Neural progenitor cell (in vitro differentiated cells): ENCODE measurements at regions not wholly inside any gene's neighbourhood (a gene's known extent, or its start where the extent isn't known, plus 50 kb on each side); places are given as distances from the start of the nearest gene placed in this dataset.

Experiments used
- DNase-seq: peaks from one replicate; pipeline ENCODE4 v3.0.0-alpha.2; 2016; ENCODE audit warnings: low spot score
- H2AFZ ChIP-seq: fragments of 200-600 bp; sonication (generic); replicated peaks from 2 replicates; pipeline ENCODE4 v1.6.1; 2016; ENCODE audit warnings: antibody characterized with exemption
- H3F3A ChIP-seq: fragments of 200-600 bp; sonication (generic); 2 replicates; pipeline ENCODE4 v1.6.1; 2016; ENCODE audit warnings: antibody characterized with exemption, low read depth
- H3K27ac ChIP-seq: fragments of 200-600 bp; sonication (generic); 2 replicates; pipeline ENCODE4 v1.5.1; 2016; ENCODE audit warnings: mild to moderate bottlenecking
- H3K27me3 ChIP-seq: fragments of 200-600 bp; sonication (generic); 2 replicates; pipeline ENCODE4 v1.6.1; 2016; ENCODE audit warnings: mild to moderate bottlenecking, moderate library complexity
- H3K36me3 ChIP-seq: fragments of 200-600 bp; sonication (generic); 2 replicates; pipeline ENCODE4 v1.5.1; 2016
- H3K4me1 ChIP-seq: fragments of 200-600 bp; sonication (generic); 2 replicates; pipeline ENCODE4 v1.6.1; 2016; ENCODE audit warnings: mixed run types
- H3K4me2 ChIP-seq: fragments of 200-600 bp; sonication (generic); 2 replicates; pipeline ENCODE4 v1.6.1; 2016
- H3K4me3 ChIP-seq: fragments of 200-600 bp; sonication (generic); 2 replicates; pipeline ENCODE4 v1.5.1; 2016
- H3K79me2 ChIP-seq: fragments of 200-600 bp; sonication (generic); 2 replicates; pipeline ENCODE4 v1.6.1; 2016; ENCODE audit warnings: low read depth
- H3K9ac ChIP-seq: fragments of 200-600 bp; sonication (generic); 2 replicates; pipeline ENCODE4 v1.6.1; 2016
- H3K9me3 ChIP-seq: fragments of 200-600 bp; sonication (generic); 2 replicates; pipeline ENCODE4 v1.5.1; 2016; ENCODE audit warnings: low read depth
- H4K20me1 ChIP-seq: fragments of 200-600 bp; sonication (generic); 2 replicates; pipeline ENCODE4 v1.6.1; 2016; ENCODE audit warnings: low read depth
- H3K27ac Mint-ChIP-seq: 3 replicates; pipeline ENCODE4 v1.8.0; 2021; ENCODE audit warnings: mixed read lengths
- H3K27me3 Mint-ChIP-seq: 2 replicates; pipeline ENCODE4 v1.8.0; 2022; ENCODE audit warnings: low read depth, mild to moderate bottlenecking, inconsistent platforms, moderate library complexity, mixed read lengths; ENCODE audit not compliant: insufficient read depth
- H3K36me3 Mint-ChIP-seq: 3 replicates; pipeline ENCODE4 v1.8.0; 2021; ENCODE audit warnings: mixed read lengths
- H3K4me1 Mint-ChIP-seq: 3 replicates; pipeline ENCODE4 v1.8.0; 2021; ENCODE audit warnings: mixed read lengths
- H3K4me3 Mint-ChIP-seq: 3 replicates; pipeline ENCODE4 v1.8.0; 2021; ENCODE audit warnings: mild to moderate bottlenecking, moderate library complexity, mixed read lengths
- H3K9me3 Mint-ChIP-seq: 3 replicates; pipeline ENCODE4 v1.8.0; 2020; ENCODE audit warnings: mixed read lengths
- EZH2 ChIP-seq: fragments of 200-600 bp; sonication (generic); IDR thresholded peaks from 2 replicates; pipeline ENCODE4 v1.6.1; 2017; ENCODE audit warnings: antibody characterized with exemption, mild to moderate bottlenecking, moderate library complexity
- EZH2phosphoT487 ChIP-seq: fragments of 200-600 bp; sonication (generic); IDR thresholded peaks from 2 replicates; pipeline ENCODE4 v1.6.1; 2017; ENCODE audit warnings: antibody characterized with exemption
- TF ChIP-seq, protein P1 (sequence below): fragments of 200-600 bp; sonication (generic); IDR thresholded peaks from 2 replicates; pipeline ENCODE4 v1.5.1; 2017; ENCODE audit warnings: antibody characterized with exemption, mild to moderate bottlenecking

DNA sequence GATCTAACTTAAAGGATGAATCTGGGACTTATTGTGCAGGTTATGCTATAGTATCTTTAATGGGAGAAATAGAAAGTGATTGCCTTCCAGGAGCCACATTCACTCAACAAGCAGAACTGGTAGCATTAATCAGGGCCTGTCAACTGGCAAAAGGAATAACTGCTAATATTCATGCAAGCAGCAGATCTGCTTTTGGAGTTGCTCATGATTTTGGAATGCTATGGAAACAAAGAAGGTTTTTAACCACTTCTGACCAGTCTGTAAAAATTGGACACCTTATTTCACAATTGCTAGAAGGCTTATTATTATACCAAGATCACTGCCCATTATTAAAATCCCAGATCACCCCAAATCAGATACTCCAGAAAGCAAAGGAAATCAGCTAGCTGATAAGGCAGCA, 200.4 kb downstream of the MREG start:
- Mint-ChIP-seq H3K36me3 (no peaks in the 10 kb centered on the region), H3K27me3 (no peaks in the 10 kb centered on the region), H3K9me3 (no peaks in the 10 kb centered on the region), H3K4me1 (peaks cover 7% of the 10 kb centered on the region), H3K4me3 (no peak overlapping the region), H3K27ac (no peak overlapping the region)
- Histone ChIP-seq H3K27ac (no peak overlapping the region), H2AFZ (no peak overlapping the region), H3K9me3 (no peaks in the 10 kb centered on the region), H3K4me3 (no peak overlapping the region), H3K4me2 (no peak overlapping the region), H3K9ac (no peak overlapping the region), H3K27me3 (no peaks in the 10 kb centered on the region), H3K4me1 (peaks cover 12% of the 10 kb centered on the region), H3K79me2 (no peaks in the 10 kb centered on the region), H3K36me3 (no peaks in the 10 kb centered on the region), H4K20me1 (no peaks in the 10 kb centered on the region), H3F3A (no peaks in the 10 kb centered on the region)
- no peak for TF ChIP-seq EZH2phosphoT487
- no peak for TF ChIP-seq EZH2
- TF ChIP-seq, protein P1, sequence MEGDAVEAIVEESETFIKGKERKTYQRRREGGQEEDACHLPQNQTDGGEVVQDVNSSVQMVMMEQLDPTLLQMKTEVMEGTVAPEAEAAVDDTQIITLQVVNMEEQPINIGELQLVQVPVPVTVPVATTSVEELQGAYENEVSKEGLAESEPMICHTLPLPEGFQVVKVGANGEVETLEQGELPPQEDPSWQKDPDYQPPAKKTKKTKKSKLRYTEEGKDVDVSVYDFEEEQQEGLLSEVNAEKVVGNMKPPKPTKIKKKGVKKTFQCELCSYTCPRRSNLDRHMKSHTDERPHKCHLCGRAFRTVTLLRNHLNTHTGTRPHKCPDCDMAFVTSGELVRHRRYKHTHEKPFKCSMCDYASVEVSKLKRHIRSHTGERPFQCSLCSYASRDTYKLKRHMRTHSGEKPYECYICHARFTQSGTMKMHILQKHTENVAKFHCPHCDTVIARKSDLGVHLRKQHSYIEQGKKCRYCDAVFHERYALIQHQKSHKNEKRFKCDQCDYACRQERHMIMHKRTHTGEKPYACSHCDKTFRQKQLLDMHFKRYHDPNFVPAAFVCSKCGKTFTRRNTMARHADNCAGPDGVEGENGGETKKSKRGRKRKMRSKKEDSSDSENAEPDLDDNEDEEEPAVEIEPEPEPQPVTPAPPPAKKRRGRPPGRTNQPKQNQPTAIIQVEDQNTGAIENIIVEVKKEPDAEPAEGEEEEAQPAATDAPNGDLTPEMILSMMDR, result no peak
- no peak for DNase-seq

DNA sequence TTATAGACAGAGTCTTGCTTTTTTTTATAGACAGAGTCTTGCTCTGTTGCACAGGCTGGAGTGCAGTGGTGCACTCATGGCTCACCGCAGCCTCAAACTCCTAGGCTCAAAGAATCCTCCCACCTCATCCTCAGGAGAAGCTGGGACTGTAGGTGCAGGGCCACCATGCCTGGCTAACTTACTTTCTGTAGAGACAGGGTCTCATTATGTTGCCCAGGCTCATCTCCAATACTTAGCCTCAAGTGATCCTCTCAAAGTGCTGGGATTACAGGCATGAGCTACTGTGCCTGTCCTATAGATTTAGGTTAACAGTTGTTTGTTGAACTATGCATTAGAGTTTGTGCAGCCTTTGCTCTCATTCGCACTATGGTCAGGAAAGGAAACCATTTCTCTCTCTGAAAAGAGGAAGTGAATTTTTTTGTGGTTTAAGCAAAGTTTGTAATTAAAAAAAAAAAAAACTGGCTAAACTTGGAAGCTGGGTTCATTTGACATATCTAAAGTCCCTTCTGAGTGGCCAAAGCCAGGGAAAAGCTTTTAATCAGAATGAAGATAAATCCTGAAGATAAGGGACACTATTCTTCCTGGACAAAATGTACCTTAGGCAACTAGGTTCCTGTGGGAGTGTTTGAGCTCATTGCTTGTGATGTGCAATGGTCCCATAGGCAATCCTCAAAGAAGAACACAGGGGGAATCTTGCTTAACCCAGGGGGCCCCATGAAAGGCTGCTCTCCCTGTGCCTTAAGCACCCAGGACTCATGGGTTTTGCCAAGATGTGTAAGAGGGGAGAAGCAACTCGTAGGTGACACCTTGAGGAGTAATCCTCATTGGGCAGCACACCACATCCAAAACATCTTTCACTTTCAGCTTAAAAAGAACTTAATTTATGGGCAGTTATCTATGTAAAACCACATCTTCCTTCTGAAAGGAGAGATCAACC, 201.7 kb downstream of the MREG start:
- Histone ChIP-seq H3K36me3 (no peaks in the 10 kb centered on the region), H3K9me3 (no peaks in the 10 kb centered on the region), H3K4me2 (no peak overlapping the region), H3K79me2 (no peaks in the 10 kb centered on the region), H4K20me1 (no peaks in the 10 kb centered on the region), H3F3A (no peaks in the 10 kb centered on the region), H3K9ac (no peak overlapping the region), H2AFZ (no peak overlapping the region), H3K27me3 (no peaks in the 10 kb centered on the region), H3K4me1 (peaks cover 18% of the 10 kb centered on the region), H3K27ac (no peak overlapping the region), H3K4me3 (no peak overlapping the region)
- Mint-ChIP-seq H3K27me3 (no peaks in the 10 kb centered on the region), H3K4me3 (no peak overlapping the region), H3K36me3 (no peaks in the 10 kb centered on the region), H3K27ac (no peak overlapping the region), H3K9me3 (no peaks in the 10 kb centered on the region), H3K4me1 (no peaks in the 10 kb centered on the region)
- DNase-seq, result no peak
- TF ChIP-seq, protein P1, result no peak
- TF ChIP-seq EZH2, result no peak
- TF ChIP-seq EZH2phosphoT487, result no peak

DNA sequence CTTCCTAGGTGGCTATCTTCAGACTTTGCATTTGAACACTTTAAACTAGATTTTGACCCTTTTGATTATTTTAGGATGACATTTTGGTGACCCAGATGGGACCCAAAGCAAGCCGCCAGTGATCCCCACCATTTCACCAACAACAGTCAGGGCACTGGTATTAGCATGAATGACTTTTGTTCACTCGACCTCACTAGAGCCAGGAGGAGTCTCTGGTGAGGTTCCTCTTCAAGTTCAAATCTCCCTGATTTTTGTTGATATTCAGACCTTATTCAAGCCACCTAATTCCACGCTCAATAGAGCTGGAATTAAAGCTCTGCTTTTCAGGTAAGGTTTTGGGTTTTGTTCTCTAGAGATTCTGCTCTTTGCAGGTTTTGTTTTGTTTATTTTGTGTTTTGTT, 202.3 kb downstream of the MREG start:
- Mint-ChIP-seq H3K9me3 (no peaks in the 10 kb centered on the region), H3K27me3 (no peaks in the 10 kb centered on the region), H3K4me1 (no peaks in the 10 kb centered on the region), H3K27ac (no peak overlapping the region), H3K4me3 (no peak overlapping the region), H3K36me3 (no peaks in the 10 kb centered on the region)
- Histone ChIP-seq H3K27me3 (no peaks in the 10 kb centered on the region), H2AFZ (no peak overlapping the region), H3K36me3 (no peaks in the 10 kb centered on the region), H3K9me3 (no peaks in the 10 kb centered on the region), H3K27ac (no peak overlapping the region), H4K20me1 (no peaks in the 10 kb centered on the region), H3K4me2 (no peak overlapping the region), H3F3A (no peaks in the 10 kb centered on the region), H3K4me1 (peaks cover 14% of the 10 kb centered on the region), H3K4me3 (no peak overlapping the region), H3K9ac (no peak overlapping the region), H3K79me2 (no peaks in the 10 kb centered on the region)
- no peak for TF ChIP-seq EZH2phosphoT487
- TF ChIP-seq, protein P1, result no peak
- no peak for TF ChIP-seq EZH2
- DNase-seq, result no peak
